GM12872 (cell line): ENCODE measurements at regions not wholly inside any gene's neighbourhood (a gene's known extent, or its start where the extent isn't known, plus 50 kb on each side); places are given as distances from the start of the nearest gene placed in this dataset.

Experiments used
- CTCF ChIP-seq: IDR thresholded peaks from 3 replicates; pipeline ENCODE4 v1.5.1; 2011; ENCODE audit warnings: low read depth, mild to moderate bottlenecking, low read length, moderate library complexity; ENCODE audit not compliant: insufficient read depth

GRCh38 chr2:145939949-145940348, 1420.0 kb upstream of the ZEB2 start:
- no peak for TF ChIP-seq CTCF

GRCh38 chr2:145935016-145935415, 1415.1 kb upstream of the ZEB2 start:
- TF ChIP-seq CTCF: no peak

- no peak for TF ChIP-seq CTCF
Observed at GRCh38 chr2:145931781-145932395, 1412.0 kb upstream of the ZEB2 start.

GRCh38 chr2:145930318-145930717, 1410.4 kb upstream of the ZEB2 start:
- TF ChIP-seq CTCF: no peak

- no peak for TF ChIP-seq CTCF
Observed at GRCh38 chr2:145927131-145927950, 1407.4 kb upstream of the ZEB2 start.

GRCh38 chr2:145925591-145925990, 1405.7 kb upstream of the ZEB2 start:
- TF ChIP-seq CTCF: no peak

- no peak for TF ChIP-seq CTCF
Observed at GRCh38 chr2:145919477-145919876, 1399.6 kb upstream of the ZEB2 start.
